ENCODE measurements at regions not wholly inside any gene's neighbourhood (a gene's known extent, or its start where the extent isn't known, plus 50 kb on each side); places are given as distances from the start of the nearest gene placed in this dataset.
A peak's percentile ranks its signal among the peaks of the same experiment; 100 is the strongest.

GRCh38 chr4:1532549-1533395, 126.5 kb upstream of the NKX1-1 start:
- no peaks in the 10 kb centered on the region for H3K79me2 ChIP-seq (ENCODE audit: control insufficient read depth, insufficient read depth, low read length)
- H3K9me1 ChIP-seq (ENCODE audit: control insufficient read depth, insufficient read depth, low read length): no peaks in the 10 kb centered on the region
- no peak overlapping the region for H3K4me2 ChIP-seq (ENCODE audit: insufficient read depth, low read length)
- ATAC-seq: no peak
- TF ChIP-seq MAFK (IDR thresholded peaks at IDR 0.05; ENCODE audit: low read length): no peak
- peak; percentile 30; the same call in 1 of the 2 replicates for TF ChIP-seq SAFB (IDR thresholded peaks at IDR 0.05; ENCODE audit: borderline replicate concordance, low read depth, low read length)
- intact Hi-C loops (cut with micrococcal nuclease) (no loop called here), in situ Hi-C loops (cut with MboI) (no loop called here)
- DNase-seq (ENCODE audit: extremely low read depth in 1 of 4, low spot score in 3 of 4): no peak
- no TSS peak for BruUV-seq (replicated peaks)
- H2AFZ ChIP-seq (ENCODE audit: low read depth, low read length): no peak overlapping the region
- WGBS (ENCODE audit: insufficient coverage, low coverage, missing lambda C conversion rate): 8% methylated on average over 40 of the region's 44 CpGs
- H4K20me1 ChIP-seq (replicated peaks; ENCODE audit: control insufficient read depth, insufficient read depth, low read length): no peaks in the 10 kb centered on the region
- H3K9ac ChIP-seq (ENCODE audit: insufficient read depth in 1 of 2, low read depth in 2 of 2, low read length in 2 of 2): no peak overlapping the region
- H3K27me3 ChIP-seq (ENCODE audit: control insufficient read depth in 2 of 2, insufficient read depth in 2 of 2, low read length in 2 of 2): peaks cover 47 to 86% of the 10 kb centered on the region in 2 experiments
- ChIA-PET POLR2A (no interaction called here), CTCF (ENCODE audit: low intra/inter-chr PET ratio) (no interaction called here)
- H3K9me3 ChIP-seq (replicated peaks; ENCODE audit: control insufficient read depth, insufficient read depth, low read depth, low read length): no peaks in the 10 kb centered on the region
- FAIRE-seq: no peak
- no peak overlapping the region for H3K27ac ChIP-seq (ENCODE audit: extremely low read depth, low read depth, low read length)
- H3K4me1 ChIP-seq (replicated peaks in 1 of 2; ENCODE audit: control insufficient read depth in 2 of 2, insufficient read depth in 2 of 2, low read length in 2 of 2): peaks cover 0 to 41% of the 10 kb centered on the region in 2 experiments; a peak in 2 of 5 replicates
- no peaks in the 10 kb centered on the region for H3K36me3 ChIP-seq (ENCODE audit: control insufficient read depth, insufficient read depth, low read length)
- H3K4me3 ChIP-seq: no peak overlapping the region

GRCh38 chr4:1531683-1532548, 125.7 kb upstream of the NKX1-1 start:
- ChIA-PET CTCF (ENCODE audit: low intra/inter-chr PET ratio) (no interaction called here), POLR2A (interaction anchor here (0.6 kb wide), 1 partner anchor 485 kb away, joined by 3 read pairs; no protein-coding TSS in a partner anchor)
- H3K9me1 ChIP-seq (ENCODE audit: control insufficient read depth, insufficient read depth, low read length): no peaks in the 10 kb centered on the region
- peaks cover 0 to 32% of the 10 kb centered on the region in 2 experiments; a peak in 2 of 5 replicates for H3K4me1 ChIP-seq (replicated peaks in 1 of 2; ENCODE audit: control insufficient read depth in 2 of 2, insufficient read depth in 2 of 2, low read length in 2 of 2)
- FAIRE-seq (no peak), DNase-seq (ENCODE audit: extremely low read depth in 1 of 4, low spot score in 3 of 4) (no peak), ATAC-seq (no peak)
- H3K4me2 ChIP-seq (ENCODE audit: insufficient read depth, low read length): no peak overlapping the region
- no peaks in the 10 kb centered on the region for H4K20me1 ChIP-seq (replicated peaks; ENCODE audit: control insufficient read depth, insufficient read depth, low read length)
- WGBS (ENCODE audit: insufficient coverage, low coverage, missing lambda C conversion rate): 6% methylated on average over 22 of the region's 22 CpGs
- no peaks in the 10 kb centered on the region for H3K36me3 ChIP-seq (ENCODE audit: control insufficient read depth, insufficient read depth, low read length)
- no peak overlapping the region for H2AFZ ChIP-seq (ENCODE audit: low read depth, low read length)
- H3K9ac ChIP-seq (ENCODE audit: insufficient read depth in 1 of 2, low read depth in 2 of 2, low read length in 2 of 2): no peak overlapping the region; a peak in 1 of 4 replicates
- H3K27ac ChIP-seq (ENCODE audit: extremely low read depth, low read depth, low read length): no peak overlapping the region
- peaks cover 44 to 78% of the 10 kb centered on the region in 2 experiments for H3K27me3 ChIP-seq (ENCODE audit: control insufficient read depth in 2 of 2, insufficient read depth in 2 of 2, low read length in 2 of 2)
- in situ Hi-C loops (cut with MboI) (no loop called here), intact Hi-C loops (cut with micrococcal nuclease) (no loop called here)
- no peak overlapping the region for H3K4me3 ChIP-seq
- H3K79me2 ChIP-seq (ENCODE audit: control insufficient read depth, insufficient read depth, low read length): no peaks in the 10 kb centered on the region
- H3K9me3 ChIP-seq (replicated peaks; ENCODE audit: control insufficient read depth, insufficient read depth, low read depth, low read length): no peaks in the 10 kb centered on the region
- BruUV-seq (replicated peaks): no TSS peak
- TF ChIP-seq RBM34 (IDR thresholded peaks at IDR 0.05; ENCODE audit: borderline replicate concordance, insufficient read depth, low read length) (no peak), CBFB (CRISPR knock-in tag; IDR thresholded peaks at IDR 0.05) (no peak), CHAMP1 (IDR thresholded peaks at IDR 0.05) (no peak), ZNF217 (CRISPR knock-in tag; IDR thresholded peaks at IDR 0.05) (no peak), ZNF274 (IDR thresholded peaks at IDR 0.05; ENCODE audit: borderline replicate concordance, low read depth, low read length) (no peak), RBM15 (IDR thresholded peaks at IDR 0.05; ENCODE audit: insufficient read depth, low read length) (no peak), ETV5 (CRISPR knock-in tag; IDR thresholded peaks at IDR 0.05; ENCODE audit: low read depth) (no peak), DMBX1 (CRISPR knock-in tag; IDR thresholded peaks at IDR 0.05; ENCODE audit: borderline replicate concordance) (no peak)

All from K562 (cell line).